GOT3 (cell line): ENCODE measurements at regions not wholly inside any gene's neighbourhood (a gene's known extent, or its start where the extent isn't known, plus 50 kb on each side); places are given as distances from the start of the nearest gene placed in this dataset.
"Not testable (repeated sequence)": the region's sequence is repeated elsewhere in the genome, so short reads cannot be mapped to it uniquely, and the experiment has no call there.

Experiments used
- DNase-seq: peaks from one replicate; lab custom pipeline; 2025; ENCODE audit warnings: mixed read lengths; lab: John Stamatoyannopoulos, UW

DNA sequence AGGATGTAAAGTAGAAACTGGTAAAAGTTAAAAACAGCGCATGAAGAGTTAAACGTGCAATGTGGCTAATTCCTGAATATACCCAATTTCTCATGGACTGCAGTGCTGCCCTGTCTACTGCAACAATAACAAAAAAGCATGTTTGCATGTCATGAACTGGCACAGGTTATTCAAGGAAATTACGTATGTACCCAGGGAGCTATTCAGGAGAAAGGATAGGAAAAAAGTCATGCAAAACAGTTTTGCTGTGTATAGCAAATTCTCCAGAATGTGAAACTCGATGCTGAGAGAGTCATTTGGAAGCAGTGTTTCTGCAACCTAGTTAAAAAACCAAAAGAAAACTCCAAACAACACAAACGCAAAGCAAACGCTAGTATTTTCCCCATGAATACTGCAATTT, 381.5 kb upstream of the PRKX start:
- DNase-seq = no peak

DNA sequence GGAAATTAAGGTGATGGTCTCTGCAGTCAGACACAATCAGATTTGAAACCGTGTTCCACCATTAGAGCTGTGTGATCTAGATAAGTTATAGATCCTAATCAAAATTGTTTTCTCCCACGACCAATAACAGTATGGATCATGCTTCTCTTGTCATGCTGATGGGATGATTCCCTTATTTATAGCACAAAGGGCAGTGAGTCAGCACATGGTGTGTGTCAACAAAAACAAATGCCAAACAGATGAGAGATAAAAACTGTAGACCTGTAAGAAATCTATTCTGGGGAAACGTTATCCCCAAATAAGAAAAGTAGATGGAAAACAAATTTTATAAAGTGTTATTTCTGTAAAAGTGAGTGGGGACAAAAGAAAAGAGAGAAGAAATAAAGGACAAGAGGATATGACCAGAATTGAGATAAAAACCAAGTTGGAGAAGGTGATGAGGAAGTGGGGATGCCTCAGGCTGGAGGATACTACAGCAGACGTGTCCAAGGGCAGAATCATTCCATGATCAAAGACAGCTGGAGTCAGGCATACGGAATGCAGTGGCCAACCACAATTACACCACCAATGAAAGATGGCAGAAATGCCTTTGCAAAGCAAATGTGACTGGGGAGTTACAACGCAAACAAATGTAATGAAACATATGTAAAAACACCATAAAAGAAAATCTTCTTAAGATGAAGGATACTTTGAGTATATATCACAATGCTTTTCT, 377.8 kb upstream of the PRKX start:
- no peak for DNase-seq

DNA sequence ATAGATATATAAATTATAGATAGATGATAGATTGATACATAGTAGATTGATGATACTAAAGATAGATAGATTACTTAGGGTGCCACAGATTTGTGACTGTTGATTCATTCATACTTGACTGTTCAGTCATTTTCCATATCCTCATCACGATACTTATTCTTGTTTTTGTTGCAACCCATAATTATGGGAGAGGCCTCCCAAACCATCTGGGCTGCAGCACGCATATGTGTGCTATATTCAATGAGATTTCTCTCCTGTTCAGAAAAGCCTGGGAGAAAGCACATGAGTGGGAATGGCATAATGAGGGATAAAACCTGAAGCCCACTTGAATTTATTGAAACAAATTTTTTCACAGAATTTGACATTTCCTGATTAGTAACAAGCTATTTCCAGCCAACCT, 346.4 kb upstream of the PRKX start:
- DNase-seq = no peak

DNA sequence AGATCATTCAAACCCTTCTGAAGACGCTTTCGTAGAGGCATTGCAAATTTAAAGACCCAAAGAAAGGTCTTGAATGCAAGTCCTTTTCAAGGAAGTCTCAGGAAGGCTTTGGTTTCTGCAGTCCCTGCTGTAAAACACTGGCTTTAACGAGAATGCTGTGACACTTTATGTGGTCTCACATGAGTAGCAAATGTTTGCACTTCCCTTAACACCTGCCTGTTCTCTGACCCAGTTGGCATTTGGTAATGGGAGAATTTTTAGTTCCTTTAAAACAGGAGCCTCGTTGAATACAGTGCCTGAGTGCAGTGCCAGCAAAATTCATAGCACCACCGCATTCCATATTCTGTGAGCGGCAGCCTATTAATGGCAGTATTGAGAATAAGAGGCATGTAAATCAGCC, 330.5 kb upstream of the PRKX start:
- DNase-seq = no peak

DNA sequence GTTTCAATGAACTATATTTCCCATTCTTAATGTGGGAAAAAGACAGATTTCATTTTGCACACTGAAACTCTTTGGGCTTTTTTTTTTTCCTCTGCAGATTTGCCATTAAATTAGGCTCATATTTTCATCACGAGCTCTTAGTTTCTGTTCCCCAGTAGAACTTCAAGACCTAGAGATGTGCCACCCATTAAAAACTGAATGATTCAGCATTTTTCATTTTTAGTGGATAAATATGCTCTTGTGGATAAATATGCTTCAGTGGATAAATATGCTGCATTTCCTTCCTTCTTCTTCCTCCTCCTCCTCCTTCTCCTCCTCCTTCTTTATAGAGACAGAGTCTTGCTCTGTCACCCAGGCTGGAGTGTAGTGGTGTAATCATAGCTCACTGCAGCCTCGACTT, 322.4 kb upstream of the PRKX start:
- DNase-seq = no peak

DNA sequence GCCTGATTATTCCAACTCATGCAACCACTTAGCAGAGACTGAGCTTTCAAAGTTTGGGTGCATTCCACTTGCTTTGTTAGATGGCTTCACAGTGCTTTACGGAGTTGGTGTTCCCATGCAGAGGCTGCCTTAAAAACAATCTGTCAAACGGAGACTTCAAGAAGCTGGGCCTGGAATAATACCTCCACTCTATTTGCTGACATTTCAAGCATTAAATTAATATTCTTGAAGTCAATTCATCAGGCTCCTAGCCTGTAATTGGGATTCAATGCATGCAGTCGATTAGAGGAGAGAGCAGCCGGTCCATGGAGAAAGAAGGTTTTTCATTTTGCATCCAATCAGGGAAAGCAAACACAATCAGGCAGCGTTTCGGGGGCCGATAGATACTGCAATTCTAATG, 314.7 kb upstream of the PRKX start:
- DNase-seq = no peak

DNA sequence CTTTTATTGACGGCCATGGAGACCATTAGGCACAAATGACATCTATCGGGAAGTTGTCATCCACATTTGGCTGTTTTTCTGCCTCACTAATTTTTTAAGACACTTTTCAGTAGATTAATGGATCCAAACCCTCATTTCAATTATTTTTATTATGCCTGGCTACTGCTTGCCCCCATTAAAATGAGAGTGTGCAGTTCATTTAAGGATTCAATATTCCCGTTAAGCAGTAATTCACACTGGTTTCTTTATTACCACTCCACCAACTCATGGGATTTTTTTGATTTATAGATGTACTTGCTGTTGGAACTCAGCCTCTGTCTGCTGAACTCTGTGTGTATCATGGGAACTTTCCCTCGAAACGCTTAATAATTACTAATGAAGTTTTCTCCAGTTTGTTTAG, 291.8 kb upstream of the PRKX start:
- DNase-seq = no peak

DNA sequence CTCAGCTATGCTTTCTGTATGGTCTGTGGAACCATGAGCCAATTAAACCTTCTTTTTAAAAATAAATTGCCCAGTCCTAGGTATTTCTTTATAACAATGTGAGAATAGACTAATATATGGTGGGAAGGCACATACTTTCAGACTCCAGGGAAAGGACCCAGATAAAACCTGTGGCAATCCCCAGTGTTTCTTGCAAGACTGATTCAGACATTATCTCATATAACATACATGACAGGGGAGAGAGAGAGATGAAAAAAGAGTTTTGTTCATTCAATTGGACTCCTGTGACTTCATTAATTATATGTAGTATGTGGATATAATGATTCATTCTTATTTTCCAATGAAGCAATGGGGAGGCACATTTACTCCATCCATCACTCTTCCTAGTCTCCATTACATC, 291.4 kb upstream of the PRKX start:
- no peak for DNase-seq

DNA sequence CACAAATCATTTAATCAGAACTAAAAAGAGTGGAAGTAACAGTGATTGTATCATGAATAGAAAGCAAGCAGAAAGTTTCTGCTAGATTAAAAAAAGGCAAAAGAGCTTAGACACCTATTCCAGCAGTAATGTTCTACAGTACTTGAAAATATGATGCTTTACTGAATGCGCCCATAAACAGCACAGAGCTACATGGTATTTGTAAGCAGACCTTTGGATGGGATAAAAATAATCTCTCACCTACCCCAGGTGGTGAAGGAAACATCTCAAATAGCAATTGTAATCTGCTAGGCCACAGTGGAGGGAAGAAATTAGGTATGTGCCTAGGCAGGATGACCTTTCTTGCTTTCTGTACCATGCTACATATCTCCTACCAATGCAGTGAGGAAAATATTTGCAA, 280.9 kb upstream of the PRKX start:
- no peak for DNase-seq

DNA sequence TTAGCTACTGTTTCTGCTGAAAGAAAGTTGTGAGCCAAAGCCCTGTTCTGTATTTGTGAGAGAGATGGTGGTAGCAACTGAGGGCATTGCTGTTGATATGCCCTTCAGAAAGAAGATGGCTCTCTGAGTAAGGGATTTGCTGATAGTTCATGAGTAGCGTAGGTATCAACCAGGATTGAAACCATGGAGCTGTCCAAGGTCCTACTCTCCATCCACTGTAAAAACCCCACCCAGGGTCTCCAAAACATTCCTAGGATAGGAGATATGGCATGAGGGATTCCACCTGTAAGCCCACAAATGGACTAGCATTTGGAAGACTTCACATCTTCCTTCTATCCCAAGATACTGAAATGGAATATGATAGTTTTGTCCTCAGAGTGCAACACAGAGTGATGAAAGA, 277.1 kb upstream of the PRKX start:
- DNase-seq = no peak

DNA sequence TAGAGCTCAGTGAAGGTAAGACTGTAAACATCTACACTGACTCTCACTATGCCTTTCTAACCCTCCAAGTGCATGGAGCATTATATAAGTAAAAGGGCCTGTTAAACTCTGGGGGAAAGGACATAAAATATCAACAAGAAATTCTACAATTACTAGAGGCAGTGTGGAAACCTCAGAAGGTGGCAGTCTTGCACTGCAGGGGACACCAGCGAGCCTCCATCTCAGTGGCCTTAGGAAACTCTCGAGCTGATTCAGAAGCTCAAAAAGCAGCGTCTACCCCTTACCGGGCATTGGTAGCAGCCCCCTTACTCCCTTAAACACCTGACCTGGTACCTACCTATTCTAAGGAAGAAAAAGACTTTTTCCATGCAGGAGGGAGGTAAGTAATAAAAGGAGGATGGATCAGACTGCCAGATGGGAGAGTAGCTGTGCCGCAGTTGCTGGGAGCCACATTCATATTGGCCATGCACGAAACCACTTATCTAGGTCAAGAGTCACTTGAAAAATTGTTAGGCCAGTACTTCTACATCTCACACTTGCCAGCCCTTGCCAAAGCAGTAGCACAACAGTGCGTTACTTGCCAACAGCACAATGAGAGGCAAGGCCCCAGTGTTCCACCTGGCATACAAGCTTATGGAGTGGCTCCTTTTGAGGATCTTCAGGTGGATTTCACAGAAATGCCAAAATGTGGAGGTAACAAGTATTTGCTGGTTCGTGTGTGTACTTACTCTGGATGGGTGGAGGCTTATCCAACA, 258.8 kb upstream of the PRKX start:
- DNase-seq = not testable (repeated sequence)

DNA sequence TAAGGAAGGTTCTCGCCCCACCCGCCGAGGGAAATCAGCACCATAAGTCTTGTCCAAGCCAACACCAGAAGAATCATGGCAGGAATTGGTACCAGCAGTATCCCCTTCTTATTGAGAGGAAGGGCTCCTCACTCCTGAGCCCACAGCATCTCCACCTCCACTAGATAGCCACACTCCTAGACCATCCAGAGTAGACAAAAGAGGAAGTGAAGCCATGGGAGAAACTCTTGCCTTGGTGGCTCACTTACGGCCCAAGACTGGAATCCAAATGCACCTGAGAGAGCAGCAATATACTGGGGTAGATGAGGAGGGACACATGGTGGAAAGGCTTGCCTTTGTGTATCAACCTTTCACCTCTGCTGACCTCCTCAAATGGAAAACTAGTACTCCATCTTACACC, 255.3 kb upstream of the PRKX start:
- no peak for DNase-seq

DNA sequence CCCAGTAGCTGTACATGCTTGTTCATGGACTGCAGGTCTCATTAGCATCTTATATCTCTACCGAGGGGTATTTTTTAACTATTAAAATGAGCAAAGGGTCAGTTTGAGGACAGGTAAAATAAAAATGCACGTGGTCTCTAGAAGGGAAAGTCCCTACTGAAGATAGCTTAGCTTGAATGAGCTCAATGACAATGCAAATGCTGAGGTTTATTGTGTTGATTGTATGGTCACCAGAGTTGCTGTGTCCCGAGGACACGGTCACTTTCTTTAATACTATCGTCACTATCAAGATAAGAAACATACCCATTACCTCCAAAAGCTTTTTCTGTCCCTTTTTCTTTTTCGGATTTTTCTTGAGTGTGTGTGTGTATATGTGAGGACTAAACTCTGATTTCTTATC, 250.5 kb upstream of the PRKX start:
- no peak for DNase-seq

DNA sequence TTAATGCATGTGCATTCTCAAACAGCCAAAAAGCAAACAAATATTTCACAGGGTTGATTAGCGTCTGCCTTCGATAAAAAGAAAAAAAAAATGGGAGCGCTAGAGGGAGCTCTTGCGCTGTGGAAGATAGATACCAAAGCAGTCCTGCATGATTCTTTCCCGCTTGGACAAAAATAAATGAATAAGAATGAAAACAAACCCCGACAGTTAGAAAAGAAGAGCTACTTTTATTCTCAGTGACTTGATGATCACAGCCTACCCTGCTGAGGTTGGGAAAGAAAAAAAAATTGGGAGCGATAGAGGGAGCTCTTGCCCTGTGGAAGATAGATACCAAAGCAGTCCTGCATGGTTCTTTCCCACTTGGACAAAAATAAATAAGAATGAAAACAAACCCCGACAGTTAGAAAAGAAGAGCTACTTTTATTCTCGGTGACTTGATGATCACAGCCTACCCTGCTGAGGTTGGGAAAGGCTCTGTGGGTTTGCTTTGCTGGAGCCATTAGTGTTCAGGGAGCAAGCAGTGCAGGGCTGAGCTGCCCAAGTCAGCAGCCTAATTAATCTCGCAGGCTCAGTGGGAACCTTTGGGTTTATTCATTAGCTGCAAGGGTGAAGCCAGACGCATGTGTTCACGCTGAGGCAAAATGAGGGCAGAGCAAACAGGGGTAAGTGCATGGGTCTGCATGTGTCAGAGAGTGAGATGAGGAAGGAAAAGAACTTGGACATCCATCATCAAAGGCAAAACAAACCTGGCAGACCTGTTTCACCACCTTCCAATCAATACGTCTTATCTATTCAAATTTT, 249.3 kb upstream of the PRKX start:
- DNase-seq = no peak

DNA sequence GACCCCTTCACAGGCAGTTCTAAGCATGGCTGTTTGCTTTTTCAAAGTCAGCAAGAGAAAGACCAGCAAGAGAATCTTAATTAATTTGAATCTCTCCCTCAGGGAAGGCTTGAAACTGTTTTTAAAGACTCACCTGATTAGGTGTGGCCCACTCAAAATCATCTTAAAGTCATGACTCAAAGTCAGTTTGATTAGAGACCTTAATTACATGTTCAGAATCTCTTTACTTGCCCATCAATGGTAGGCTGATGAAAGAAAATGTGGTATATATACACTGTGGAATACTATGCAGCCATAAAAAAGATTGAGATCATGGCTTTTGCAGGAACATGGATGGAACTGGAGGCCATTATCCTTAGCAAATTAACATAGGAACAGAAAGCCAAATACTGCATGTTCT, 247.5 kb upstream of the PRKX start:
- no peak for DNase-seq

DNA sequence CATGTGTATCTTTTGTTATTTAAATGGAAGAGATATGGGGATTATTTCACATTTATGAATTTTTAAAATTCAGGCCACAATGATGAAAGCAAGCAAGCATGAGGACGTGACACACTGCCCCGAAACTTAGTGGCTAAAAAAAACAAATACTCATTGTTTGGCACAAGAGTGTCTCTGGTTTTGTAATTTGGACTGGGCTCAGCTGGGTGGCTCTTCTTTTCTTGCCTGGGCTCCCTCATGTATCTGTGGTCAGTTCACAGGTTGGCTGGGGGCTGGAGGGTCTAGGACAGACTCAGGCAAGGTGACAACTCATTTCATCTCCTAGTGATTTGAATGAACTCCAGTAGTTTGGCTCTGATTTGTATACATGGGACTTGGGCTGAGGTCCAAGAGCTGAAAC, 238.4 kb upstream of the PRKX start:
- DNase-seq = no peak

DNA sequence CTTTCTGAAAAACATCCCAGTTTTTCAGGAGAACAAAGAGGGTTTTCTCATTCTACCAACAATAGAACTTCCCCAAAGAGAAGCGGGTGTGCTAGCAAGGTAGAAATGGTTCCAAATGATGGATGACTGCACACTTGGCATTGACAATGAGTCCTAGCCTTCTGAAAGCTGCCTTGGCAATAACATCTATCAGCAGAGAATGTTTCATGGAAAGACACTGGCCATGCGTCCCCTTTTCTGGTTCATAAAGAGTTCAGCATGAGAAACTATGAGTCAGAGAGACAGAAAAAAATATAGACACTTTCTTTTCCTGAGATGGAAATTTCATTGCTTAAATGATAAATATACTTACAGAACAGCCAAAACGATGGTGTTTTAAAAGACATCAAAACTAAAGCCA, 236.9 kb upstream of the PRKX start:
- no peak for DNase-seq

DNA sequence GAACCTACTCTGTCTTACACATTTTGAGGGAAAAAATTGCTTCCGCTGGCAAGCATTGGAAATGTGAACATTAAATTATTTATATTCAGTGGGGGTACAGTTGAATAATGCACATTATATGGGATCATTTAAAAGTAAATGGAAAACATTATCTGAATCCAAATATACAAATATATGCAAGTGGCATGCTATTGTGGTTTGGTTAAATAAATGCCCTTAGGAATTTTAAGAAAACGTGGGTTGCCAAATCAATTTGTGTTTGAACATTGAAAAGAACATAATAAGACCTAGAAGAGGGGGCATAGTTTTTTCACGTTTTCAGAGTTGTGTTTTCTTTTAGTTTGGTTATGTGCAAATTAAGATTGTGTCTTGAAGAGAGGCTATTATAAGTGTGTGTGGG, 230.5 kb upstream of the PRKX start:
- no peak for DNase-seq

DNA sequence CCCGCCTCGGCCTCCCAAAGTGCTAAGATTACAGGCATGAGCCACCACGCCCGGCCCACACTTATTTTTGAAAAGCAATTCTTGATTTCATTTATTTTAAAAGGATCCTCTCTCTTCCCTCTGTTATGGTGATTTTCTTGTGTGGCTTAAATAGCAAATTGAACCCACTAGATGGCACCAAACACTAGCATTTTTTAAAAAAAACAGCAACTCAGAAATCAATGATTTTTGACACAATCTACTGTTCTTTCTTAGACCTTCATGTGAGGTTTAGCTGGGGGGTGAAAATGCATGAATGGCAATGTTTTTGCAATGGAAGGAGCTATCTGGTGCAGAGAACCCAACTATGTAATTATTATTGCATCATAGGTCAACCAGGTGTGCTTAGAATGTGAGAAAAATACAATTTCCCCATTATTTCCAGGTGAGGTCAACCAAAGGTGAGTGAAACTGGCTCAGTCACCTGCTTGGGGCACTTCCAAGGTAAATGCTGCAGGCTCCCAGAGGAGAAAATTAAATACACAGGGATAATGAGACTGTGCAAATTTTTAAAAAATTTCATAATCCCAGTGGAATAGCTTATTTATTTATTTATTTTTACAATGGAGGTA, 226.7 kb upstream of the PRKX start:
- no peak for DNase-seq

DNA sequence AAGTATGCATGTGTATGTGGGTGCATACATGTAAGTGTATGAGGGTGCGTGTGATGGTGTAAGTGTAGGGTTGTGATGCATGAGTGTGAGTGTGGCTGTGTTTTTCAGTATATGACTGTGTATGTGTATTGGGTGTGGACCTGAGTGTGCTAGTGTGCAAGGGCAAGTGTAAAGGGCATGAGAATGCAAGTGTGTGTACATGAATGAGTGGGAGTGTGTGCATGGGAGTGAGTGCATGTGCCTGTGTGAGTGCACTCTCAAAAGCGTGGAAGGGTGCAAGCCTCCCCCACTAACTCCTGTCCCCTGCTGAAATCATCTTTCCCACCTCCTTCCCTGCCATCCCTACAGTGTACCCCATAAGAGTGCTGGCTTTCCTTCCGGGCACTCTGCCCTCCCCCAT, 225.1 kb upstream of the PRKX start:
- DNase-seq = no peak

DNA sequence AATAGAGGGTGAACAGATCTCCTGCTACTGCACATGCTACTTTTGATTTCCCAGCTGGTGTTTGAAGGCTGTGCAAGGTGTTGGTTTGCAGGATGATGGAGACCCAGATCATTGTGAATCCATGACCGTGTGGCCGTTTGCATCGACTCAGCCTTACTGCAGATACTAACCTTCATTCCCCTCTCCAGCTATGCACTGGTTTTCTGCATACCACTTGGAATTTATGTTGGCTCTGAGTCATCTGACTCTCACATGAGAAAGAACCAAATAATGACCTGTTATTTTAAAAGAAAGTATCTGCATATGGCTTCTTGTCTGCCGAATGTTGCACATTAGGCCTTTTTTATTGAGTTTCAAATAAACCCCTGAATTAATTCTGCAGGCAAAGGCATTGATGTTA, 221.7 kb upstream of the PRKX start:
- DNase-seq = not testable (repeated sequence)

DNA sequence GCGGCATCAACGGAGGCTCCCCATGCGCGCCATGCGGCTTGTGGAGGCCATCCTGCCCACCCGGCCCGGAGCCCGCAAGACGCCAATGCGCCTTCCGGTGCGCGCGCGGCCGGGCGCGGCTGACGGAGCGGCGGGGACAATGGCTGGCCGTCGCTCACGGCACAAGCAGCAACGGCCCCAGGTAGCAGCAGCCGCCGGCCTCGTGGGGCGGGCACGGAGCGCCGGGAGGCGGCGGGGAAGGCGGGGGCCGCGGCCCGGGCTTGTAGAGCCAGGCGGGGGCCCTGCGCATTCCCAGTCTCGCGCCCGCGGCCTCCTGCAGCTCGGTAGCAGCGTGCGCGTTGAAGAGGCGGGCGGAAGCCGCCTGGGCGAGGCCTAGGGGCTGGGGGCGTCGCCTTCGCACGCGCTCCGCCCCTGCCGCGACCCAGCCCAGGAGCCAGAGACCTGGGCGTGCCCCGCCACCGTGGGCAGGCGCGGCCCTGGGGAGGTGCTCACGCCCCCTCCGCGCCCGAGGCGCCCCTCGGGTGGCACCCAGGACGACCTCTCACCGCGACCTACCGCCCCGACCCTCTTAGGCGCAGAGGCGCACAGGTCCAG, 207.1 kb upstream of the PRKX start:
- DNase-seq = not testable (repeated sequence)
